ENCODE measurements at regions not wholly inside any gene's neighbourhood (a gene's known extent, or its start where the extent isn't known, plus 50 kb on each side); places are given as distances from the start of the nearest gene placed in this dataset.

DNA sequence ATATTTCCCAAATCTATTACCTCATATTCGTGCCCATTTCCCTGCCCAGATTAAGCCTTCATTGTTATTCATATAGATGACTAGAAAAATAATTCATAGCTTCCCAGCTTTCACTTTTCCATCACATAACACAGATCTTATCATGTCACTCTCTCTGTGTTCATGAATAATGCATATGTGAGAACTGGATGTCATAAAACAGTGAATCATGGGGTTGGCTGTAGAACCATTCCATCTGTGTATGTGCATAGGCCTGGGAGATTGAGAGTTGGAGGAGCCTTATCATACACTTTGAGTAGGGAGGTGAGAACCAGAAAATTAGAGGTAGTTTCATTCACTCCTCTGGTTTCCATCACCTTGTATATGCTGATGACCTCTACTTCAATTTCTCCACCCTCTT is 73.9 kb upstream of the RANBP6 start:
- TF ChIP-seq, protein P1, sequence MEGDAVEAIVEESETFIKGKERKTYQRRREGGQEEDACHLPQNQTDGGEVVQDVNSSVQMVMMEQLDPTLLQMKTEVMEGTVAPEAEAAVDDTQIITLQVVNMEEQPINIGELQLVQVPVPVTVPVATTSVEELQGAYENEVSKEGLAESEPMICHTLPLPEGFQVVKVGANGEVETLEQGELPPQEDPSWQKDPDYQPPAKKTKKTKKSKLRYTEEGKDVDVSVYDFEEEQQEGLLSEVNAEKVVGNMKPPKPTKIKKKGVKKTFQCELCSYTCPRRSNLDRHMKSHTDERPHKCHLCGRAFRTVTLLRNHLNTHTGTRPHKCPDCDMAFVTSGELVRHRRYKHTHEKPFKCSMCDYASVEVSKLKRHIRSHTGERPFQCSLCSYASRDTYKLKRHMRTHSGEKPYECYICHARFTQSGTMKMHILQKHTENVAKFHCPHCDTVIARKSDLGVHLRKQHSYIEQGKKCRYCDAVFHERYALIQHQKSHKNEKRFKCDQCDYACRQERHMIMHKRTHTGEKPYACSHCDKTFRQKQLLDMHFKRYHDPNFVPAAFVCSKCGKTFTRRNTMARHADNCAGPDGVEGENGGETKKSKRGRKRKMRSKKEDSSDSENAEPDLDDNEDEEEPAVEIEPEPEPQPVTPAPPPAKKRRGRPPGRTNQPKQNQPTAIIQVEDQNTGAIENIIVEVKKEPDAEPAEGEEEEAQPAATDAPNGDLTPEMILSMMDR (IDR thresholded peaks at IDR 0.05; ENCODE audit: low read depth, low read length), result no peak

DNA sequence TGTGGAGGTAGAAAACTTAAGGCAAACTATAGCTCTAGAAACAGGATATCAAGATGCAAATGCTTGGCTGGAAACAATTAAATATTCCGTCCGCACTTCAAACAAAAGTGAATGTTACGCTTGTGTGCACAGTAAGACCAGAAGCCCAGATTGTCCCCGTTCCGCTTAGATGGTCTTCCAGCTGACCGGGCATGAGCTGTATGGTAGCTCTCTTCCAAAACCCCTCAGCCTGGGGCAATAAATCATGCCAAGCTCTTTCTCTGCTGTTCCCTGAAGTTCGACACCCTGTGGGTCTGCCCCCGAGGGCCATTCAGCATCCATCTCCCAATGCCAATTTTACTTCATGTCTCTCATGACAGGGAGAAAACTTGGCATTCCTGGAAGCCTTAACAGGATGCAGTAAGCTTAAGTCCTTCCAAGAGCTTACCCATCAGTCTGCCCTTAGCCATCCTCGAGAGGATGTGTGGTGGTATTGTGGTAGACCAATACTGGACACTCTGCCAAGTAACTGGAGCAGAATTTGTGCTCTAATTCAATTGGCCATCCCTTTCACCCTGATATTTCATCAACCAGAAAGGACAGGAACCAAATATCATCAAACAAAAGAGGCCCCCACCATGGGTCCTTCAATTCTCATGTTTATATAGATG is 70.7 kb upstream of the RANBP6 start:
- TF ChIP-seq, protein P1 (IDR thresholded peaks at IDR 0.05; ENCODE audit: low read depth, low read length), result no peak
- no peak overlapping the region for H3K4me3 ChIP-seq (ENCODE audit: low read depth, low read length)

More for the DNA sequence above, 73.9 kb upstream of the RANBP6 start:
- no peak overlapping the region for H3K4me3 ChIP-seq (ENCODE audit: low read depth, low read length)

DNA sequence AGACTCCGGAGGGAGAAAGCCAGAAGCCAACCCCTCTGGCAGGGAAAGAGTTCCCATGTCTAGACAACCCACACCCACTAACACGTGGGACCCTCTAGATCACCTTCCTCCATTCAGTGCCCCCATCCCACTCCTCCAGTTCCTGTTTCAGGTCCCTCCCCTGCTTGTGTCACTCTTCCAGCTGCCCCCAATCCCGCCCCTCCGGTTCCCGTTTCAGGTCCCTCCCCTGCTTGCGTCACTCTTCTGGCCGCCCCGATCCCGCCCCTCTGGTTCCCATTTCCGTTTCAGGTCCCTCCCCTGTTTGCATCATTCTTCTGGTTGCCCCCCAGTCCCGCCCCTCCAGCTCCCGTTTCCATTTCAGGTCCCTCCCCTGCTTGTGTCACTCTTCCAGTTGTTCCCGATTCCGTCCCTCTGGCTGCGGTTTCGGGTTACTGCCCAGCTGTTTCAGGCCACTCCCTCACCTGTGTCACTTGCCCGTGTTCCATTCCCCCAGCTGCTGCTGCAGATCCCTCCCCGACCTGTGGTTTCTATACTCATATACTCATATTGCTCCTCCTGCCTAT is 64.8 kb upstream of the RANBP6 start:
- peak overlapping the region; percentile 47 for H3K4me3 ChIP-seq (ENCODE audit: low read depth, low read length)
- TF ChIP-seq, protein P1 (IDR thresholded peaks at IDR 0.05; ENCODE audit: low read depth, low read length), result no peak

DNA sequence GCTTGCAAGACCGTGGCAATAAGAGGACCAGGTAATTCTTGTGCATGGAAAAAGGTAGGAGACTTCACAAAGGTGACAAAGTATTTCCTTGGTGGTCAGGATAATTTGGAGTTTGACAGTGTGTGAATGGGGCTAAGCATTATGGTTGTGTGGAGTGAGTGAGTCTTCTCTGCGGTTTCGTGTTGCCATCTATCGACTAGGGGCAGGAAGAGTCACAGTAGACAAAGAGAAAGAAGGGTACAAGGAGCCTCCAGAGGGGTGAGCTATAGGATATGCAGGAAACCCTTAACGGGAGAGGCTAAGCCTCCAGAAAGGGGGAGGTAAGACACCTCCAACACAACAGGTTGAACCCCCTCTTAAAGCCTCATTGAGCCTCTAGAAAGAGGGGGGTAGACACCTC is 64.0 kb upstream of the RANBP6 start:
- peak overlapping the region; percentile 47 for H3K4me3 ChIP-seq (ENCODE audit: low read depth, low read length)

DNA sequence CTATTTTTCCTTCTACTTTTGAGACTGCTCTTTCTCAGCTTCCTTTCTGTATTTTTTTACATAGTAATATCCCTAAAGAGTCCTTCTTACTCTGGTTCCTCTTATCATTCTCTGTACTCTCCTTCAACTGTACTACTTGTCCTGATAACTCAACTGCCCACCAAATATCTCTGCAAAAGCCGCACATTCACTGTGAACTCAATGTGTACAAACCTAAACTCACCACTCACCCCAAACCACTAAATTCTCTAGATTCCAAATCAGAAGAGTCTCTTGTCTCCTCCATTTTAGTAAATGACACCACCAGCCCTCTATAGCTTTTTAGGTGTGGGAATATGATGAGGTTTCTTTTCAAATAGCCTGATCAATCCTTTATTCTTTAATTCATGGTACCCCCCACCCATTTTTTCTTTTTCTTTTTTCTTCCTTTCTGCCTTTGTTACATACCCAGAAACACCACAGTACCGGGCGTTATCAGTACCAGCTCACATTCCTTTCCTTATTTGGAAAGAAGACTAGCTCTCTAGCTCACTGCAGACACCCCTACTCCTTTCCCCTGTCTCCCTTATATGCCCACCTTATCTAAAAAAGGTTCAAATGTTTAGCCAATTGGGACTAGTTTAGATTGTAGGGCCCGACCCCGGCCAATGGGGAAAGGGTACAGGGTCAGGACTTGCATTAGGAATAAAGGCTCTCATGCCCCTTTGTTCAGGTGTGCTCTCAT is 63.1 kb upstream of the RANBP6 start:
- H3K4me3 ChIP-seq (ENCODE audit: low read depth, low read length), result no peak overlapping the region
- TF ChIP-seq, protein P1 (IDR thresholded peaks at IDR 0.05; ENCODE audit: low read depth, low read length), result no peak

More for the DNA sequence above, 64.0 kb upstream of the RANBP6 start:
- TF ChIP-seq, protein P1 (IDR thresholded peaks at IDR 0.05; ENCODE audit: low read depth, low read length), result no peak

DNA sequence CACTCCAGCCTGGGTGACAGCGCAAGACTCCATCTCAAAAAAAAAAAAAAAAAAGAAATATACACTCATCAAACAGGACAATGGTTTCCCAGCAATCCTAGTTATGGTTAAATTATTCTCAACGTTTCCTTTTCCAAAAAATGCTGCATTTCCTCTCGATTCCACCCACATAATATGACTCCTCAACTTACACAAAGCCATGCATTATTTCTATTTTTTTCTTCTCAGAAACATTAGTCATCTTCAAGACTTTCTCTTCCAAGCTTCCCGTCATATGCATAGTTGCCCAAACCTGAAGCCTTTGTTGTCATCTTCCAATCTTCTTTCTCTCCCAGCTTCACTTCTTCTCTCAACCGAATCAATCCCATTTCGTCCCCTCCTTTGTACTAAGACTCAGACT is 61.4 kb upstream of the RANBP6 start:
- TF ChIP-seq, protein P1 (IDR thresholded peaks at IDR 0.05; ENCODE audit: low read depth, low read length), result no peak

DNA sequence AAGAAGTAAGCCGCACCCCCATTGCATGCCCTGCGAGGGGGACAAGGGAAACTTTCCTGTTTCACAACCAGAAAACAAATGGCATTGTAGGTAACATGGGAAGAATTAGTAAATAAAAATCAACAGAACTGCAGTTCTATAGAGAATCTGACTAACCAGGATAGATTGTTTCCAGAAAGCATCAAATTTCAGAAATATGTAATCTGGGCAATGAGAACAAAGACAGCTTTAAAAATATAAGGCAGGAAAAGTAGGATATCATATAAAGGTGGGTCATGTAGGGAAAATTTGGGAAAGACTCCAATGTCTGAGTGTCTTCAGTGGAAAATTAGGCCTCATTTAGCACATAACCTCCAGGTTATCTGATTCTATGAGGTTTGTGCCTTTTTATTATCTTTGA is 58.3 kb upstream of the RANBP6 start:
- TF ChIP-seq, protein P1 (IDR thresholded peaks at IDR 0.05; ENCODE audit: low read depth, low read length), result no peak
- H3K4me3 ChIP-seq (ENCODE audit: low read depth, low read length), result no peak overlapping the region

More for the DNA sequence above, 61.4 kb upstream of the RANBP6 start:
- H3K4me3 ChIP-seq (ENCODE audit: low read depth, low read length), result no peak overlapping the region
